ENCODE measurements at regions not wholly inside any gene's neighbourhood (a gene's known extent, or its start where the extent isn't known, plus 50 kb on each side); places are given as distances from the start of the nearest gene placed in this dataset. TPM values are rescaled to one million over a fixed set of nuclear protein-coding genes. Genes with fewer than 3 reads are reported as not detected.

DNA sequence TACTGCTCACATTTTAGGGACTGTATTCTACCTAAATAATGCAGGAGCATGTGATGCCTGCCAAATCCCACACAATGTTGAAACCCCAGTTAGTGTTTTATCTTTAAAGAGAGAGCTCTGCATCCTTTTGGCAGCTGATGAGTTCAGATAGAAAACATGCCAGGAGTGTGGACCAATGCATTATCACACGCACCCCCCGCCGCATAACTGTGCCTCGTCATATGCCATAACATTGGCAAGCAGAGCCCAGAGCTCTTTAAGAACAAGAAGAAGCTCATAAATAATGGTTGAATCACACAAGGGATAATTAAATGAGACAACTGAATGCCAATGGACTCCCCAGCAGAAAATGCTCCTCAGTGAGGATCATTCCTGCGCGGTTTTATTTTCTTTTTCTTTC lies 52.8 kb upstream of the RORB start:
- H3K27ac ChIP-seq (ENCODE audit: low read depth in 1 of 2, low read length in 2 of 2) = no peak overlapping the region
- no peak overlapping the region for H3K9ac ChIP-seq (ENCODE audit: insufficient read depth, low read length, poor library complexity, severe bottlenecking)
- no peaks in the 10 kb centered on the region for H3K4me1 ChIP-seq (ENCODE audit: control insufficient read depth in 1 of 2, insufficient read depth in 2 of 2, low read length in 2 of 2)
- Mint-ChIP-seq H3K36me3 (no peaks in the 10 kb centered on the region), H3K4me1 (no peaks in the 10 kb centered on the region), H3K4me3 (no peak overlapping the region), H3K9me3 (peaks cover 0 to 5% (median 0%) of the 10 kb centered on the region in 7 donors), H3K27me3 (ENCODE audit: low read depth in 3 of 3) (peaks cover 0 to 1% (median 0%) of the 10 kb centered on the region in 3 donors), H3K27ac (no peak overlapping the region)
- intact Hi-C loops (cut with micrococcal nuclease) = no loop called here
- no peaks in the 10 kb centered on the region for H3K36me3 ChIP-seq (replicated peaks in 1 of 2; ENCODE audit: control insufficient read depth in 1 of 2, insufficient read depth in 2 of 2, low read length in 2 of 2)
- no peaks in the 10 kb centered on the region for H3K27me3 ChIP-seq (ENCODE audit: control insufficient read depth in 2 of 2, insufficient read depth in 2 of 2, low read length in 2 of 2)
- no peaks in the 10 kb centered on the region for H4K20me1 ChIP-seq (ENCODE audit: insufficient read depth, low read length)
- no peak overlapping the region for H3K4me3 ChIP-seq (replicated peaks in 1 of 3; ENCODE audit: low read depth in 2 of 3, low read length in 3 of 3)
- H3K4me2 ChIP-seq (replicated peaks; ENCODE audit: extremely low read depth, low read length, poor library complexity, severe bottlenecking) = no peak overlapping the region
- TF ChIP-seq, protein P1, sequence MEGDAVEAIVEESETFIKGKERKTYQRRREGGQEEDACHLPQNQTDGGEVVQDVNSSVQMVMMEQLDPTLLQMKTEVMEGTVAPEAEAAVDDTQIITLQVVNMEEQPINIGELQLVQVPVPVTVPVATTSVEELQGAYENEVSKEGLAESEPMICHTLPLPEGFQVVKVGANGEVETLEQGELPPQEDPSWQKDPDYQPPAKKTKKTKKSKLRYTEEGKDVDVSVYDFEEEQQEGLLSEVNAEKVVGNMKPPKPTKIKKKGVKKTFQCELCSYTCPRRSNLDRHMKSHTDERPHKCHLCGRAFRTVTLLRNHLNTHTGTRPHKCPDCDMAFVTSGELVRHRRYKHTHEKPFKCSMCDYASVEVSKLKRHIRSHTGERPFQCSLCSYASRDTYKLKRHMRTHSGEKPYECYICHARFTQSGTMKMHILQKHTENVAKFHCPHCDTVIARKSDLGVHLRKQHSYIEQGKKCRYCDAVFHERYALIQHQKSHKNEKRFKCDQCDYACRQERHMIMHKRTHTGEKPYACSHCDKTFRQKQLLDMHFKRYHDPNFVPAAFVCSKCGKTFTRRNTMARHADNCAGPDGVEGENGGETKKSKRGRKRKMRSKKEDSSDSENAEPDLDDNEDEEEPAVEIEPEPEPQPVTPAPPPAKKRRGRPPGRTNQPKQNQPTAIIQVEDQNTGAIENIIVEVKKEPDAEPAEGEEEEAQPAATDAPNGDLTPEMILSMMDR (IDR thresholded peaks at IDR 0.05) = no peak
- 92% methylated on average over 4 of the region's 6 CpGs for WGBS (ENCODE audit: insufficient coverage)
- no peaks in the 10 kb centered on the region for H3K9me3 ChIP-seq (replicated peaks in 1 of 2; ENCODE audit: control insufficient read depth in 1 of 2, insufficient read depth in 1 of 2, low read length in 2 of 2)
- DNase-seq = no peak
- no peak overlapping the region for H2AFZ ChIP-seq (ENCODE audit: insufficient read depth, low read depth, low read length, poor library complexity, severe bottlenecking)
- no peaks in the 10 kb centered on the region for H3K79me2 ChIP-seq (ENCODE audit: insufficient read depth, low read length)

Small RNA genes in the stretch of these regions (small RNA-seq; reads per million reads assigned to genes)
- not detected for gene RNA5SP286 (ENCODE audit: insufficient read length, low read depth)

Data from CD14-positive monocyte (primary cell).